H7 (cell line): ENCODE measurements at regions not wholly inside any gene's neighbourhood (a gene's known extent, or its start where the extent isn't known, plus 50 kb on each side); places are given as distances from the start of the nearest gene placed in this dataset.
A peak's percentile ranks its signal among the peaks of the same experiment; 100 is the strongest.
"Not testable (repeated sequence)": the region's sequence is repeated elsewhere in the genome, so short reads cannot be mapped to it uniquely, and the experiment has no call there.

Source experiments
- DNase-seq: peaks from one replicate; pipeline ENCODE4 v3.0.0; 2012
- H3K27me3 ChIP-seq: 2 replicates; pipeline ENCODE4 v1.6.0; 2011; ENCODE audit warnings: mild to moderate bottlenecking, low read length; ENCODE audit not compliant: control insufficient read depth, insufficient read depth
- H3K36me3 ChIP-seq: replicated peaks from 2 replicates; pipeline ENCODE4 v1.5.1; 2011; ENCODE audit warnings: low read length; ENCODE audit not compliant: control insufficient read depth, insufficient read depth
- H3K4me3 ChIP-seq: 2 replicates; pipeline ENCODE4 v1.5.1; 2011; ENCODE audit warnings: low read depth, mild to moderate bottlenecking, control low read depth, low read length, moderate library complexity; ENCODE audit not compliant: insufficient read depth

DNA sequence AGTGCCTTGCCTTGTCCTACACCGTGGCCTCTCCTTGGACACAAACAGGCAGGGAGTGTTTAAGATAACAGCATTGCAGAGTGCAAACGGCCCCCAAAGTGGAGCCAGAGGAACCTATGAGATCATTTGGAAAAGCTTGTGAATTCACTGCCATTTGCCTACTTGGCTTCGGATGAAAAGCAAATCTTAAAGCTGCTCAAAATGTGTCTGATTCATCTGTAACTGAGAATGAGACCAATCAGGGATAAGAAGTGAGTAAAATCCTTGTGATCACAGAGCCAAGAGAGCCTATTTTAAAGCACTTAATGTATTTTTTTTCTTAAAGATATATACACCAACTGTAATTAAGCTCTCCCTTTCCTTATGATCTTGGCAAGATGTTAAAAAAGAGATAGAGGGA is 65.7 kb upstream of the BACH2 start:
- Histone ChIP-seq H3K36me3 (no peaks in the 10 kb centered on the region), H3K27me3 (no peaks in the 10 kb centered on the region), H3K4me3 (no peak overlapping the region)
- no peak for DNase-seq

DNA sequence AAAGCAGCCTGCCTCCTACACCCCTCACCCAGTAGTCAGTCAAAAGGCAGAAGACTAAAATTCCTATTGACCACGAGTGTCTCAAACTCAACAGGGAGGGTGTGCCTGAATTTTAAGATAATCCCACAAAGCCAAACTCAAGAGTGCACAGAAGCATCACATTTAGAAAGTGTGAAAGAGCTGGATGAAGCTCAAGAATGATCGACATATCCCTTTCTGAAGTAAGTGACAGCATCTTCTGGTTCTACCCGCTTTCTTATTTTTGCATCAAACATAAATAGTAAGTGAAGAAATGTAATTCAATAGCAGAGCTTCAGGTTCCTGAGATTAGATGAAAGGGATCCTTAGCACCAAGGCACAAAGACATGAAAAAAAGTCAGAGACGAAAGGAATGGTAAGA is 64.5 kb upstream of the BACH2 start:
- no peak for DNase-seq

DNA sequence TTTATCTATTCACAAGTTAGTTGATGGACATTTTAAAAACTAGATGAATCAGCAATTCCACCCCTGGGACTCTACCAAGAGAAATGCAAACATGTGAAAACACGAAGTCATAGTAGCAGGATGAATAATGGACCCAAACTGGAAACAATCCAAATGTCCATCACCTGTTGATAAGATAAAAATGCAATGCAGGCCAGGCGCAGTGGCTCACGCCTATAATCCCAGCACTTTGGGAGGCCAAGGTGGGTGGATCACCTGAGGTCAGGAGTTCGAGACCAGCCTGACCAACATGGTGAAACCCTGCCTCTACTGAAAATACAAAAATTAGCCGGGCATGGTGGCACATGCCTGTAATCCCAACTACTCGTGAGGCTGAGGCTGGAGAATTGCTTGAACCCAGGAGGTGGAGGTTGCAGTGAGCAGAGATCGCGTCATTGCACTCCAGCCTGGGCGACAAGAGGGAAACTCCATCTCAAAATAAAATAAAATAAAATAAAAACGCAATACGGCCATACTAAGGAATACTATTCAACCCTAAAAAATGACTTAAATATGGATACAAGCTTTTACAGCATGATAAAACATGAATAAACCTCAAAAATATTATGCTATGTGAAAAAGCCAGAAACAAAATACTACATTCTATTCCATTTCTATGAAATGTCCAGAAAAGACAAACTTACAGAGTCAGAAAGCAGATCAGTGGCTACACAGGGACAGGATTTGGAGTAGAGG is 61.6 kb upstream of the BACH2 start:
- not testable (repeated sequence) for H3K27me3 ChIP-seq, H3K4me3 ChIP-seq, DNase-seq, H3K36me3 ChIP-seq

More for the DNA sequence above, 64.5 kb upstream of the BACH2 start:
- H3K27me3 ChIP-seq = no peaks in the 10 kb centered on the region
- H3K36me3 ChIP-seq = no peaks in the 10 kb centered on the region
- no peak overlapping the region for H3K4me3 ChIP-seq

DNA sequence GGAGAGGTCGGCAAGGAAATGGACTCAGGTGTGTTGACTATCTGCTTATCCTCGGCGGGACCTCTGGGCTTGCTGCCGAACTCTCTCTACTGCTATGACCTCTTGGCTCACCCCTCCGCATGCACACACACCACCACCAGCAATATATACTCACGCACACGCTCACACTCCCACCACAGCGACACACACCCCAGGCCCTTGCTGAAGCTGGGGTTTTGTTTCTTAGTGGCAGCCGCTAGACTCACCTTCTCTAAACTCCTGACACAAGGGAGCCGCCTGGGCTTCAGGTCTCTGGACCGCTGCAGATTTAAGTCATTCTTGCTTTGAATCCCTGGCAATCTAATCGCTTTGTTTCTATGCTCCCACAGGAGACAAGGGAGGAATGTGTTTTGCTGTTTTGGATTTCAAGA is 59.4 kb upstream of the BACH2 start:
- no peaks in the 10 kb centered on the region for H3K36me3 ChIP-seq
- no peak overlapping the region for H3K4me3 ChIP-seq
- H3K27me3 ChIP-seq = no peaks in the 10 kb centered on the region
- DNase-seq = peak; percentile 10

DNA sequence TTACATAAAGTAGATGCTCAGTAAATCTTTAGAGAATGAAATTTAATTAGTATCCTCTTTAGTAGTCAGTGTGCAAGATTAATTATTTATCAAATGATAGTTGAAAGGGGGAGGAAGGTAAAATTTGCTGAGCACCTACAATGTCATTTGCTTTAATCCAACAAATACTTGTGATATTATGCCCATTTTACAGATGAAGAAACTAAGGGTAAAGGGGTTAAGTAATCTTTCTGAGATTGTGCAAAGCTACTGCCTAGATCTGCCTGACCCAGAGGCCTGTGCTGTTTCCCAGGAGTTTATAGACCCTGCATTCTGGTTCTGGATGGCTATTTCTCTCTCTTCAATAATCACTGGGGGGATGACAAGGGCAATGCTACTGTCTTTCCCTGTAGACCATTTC is 58.3 kb upstream of the BACH2 start:
- no peak overlapping the region for H3K4me3 ChIP-seq
- no peaks in the 10 kb centered on the region for H3K36me3 ChIP-seq
- DNase-seq = no peak
- no peaks in the 10 kb centered on the region for H3K27me3 ChIP-seq

DNA sequence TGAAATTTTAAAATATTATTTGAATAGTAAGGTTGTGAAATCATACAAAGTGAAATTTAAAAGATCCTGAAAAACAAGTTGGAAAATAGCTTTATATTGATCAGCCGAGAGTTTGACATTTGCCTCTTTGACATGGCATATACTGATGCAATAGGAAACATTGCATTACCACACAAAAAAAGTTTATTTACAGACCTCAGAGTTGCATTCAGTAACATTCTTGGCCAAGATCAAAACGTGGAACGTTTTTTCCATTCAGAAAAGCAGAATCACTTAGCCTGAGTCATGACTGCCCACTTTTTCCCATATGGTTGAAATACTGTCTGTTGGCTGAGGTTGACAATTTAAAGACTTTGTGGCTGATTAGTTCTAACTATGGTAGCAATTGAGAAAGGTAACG is 55.1 kb upstream of the BACH2 start:
- Histone ChIP-seq H3K27me3 (no peaks in the 10 kb centered on the region), H3K36me3 (no peaks in the 10 kb centered on the region), H3K4me3 (no peak overlapping the region)
- DNase-seq = no peak

DNA sequence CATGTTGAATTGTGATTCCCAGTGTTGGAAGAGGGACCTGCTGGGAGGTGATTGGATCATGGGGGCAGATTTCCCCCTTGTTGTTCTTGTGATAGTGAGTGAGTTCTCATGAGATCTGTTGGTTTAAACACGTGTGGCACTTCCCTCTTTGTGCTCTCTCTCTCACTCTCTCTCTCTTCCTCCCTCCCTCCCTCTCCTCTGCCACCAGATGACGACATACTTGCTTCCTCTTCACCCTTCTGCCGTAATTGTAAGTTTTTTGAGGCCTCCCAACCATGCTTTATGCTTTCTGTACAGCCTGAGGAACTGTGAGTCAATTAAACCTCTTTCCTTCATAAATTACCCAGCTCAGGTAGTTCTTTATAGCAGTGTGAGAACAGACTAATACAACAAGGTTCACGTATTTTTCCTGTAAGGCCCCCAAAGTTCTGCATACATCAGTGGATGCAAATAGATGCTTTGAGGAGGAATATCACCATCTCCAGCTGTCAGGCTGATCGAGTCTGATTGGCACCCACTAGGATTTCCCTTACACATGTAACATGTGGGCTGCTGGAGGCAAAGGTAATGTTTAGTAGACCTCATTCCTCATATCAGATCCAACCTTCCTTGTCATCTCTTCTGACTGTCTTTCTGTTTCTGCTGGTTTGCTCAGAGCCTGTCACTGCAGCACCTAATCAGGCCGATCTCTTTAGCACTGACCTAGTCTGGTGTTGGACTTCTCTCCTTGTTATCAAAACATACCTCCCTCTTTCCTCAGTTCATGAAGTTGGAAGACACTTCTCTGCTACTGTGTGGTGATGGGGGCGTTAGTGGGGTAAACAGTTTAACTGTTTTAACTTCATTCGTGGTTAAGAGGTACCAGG is 54.3 kb upstream of the BACH2 start:
- Histone ChIP-seq H3K36me3 (no peaks in the 10 kb centered on the region), H3K4me3 (no peak overlapping the region), H3K27me3 (no peaks in the 10 kb centered on the region)
- DNase-seq = no peak

DNA sequence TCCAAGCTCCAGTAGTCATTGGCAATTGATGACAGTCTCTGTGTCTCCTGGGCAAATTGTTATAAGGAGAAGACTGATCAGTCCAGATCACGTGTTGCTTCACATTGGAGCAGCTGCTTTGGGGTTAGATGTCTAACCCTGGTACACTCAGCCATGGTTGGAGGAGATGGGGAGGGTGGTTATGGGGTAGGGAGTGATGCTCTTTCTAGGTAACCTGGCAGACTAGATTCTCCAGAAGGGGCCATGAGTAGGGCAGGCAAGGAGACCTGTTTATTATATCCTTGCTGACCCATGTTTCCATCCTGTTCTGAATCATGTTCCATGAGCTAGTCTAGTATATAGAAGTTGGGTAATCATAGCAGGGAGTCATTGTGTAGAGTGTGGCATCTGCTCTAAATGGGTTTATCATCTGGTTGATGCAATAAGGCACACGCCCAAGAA is 50.8 kb upstream of the BACH2 start:
- no peaks in the 10 kb centered on the region for H3K27me3 ChIP-seq
- H3K36me3 ChIP-seq = no peaks in the 10 kb centered on the region
- no peak for DNase-seq
- no peak overlapping the region for H3K4me3 ChIP-seq

DNA sequence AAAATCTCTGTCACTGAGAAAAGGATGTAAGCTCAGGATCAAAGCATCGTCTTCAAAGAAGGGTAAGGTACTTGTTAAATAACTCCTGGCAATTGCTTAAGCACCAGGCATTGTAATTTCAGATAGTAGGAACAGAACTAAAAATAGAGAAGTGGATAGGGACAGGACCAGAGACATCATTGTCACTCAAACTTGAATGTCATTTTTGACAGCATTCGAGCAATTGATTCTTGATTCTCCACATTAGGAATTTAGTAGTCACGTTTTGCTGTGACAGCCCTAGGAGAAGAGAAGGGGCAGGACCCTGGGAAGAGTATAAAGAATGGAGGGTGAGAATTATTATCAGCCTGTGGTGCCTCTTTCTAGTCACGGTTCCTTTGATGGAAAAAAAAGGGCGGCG is 50.1 kb upstream of the BACH2 start:
- DNase-seq = no peak
- Histone ChIP-seq H3K27me3 (no peaks in the 10 kb centered on the region), H3K36me3 (no peaks in the 10 kb centered on the region), H3K4me3 (no peak overlapping the region)
